ENCODE measurements at regions not wholly inside any gene's neighbourhood (a gene's known extent, or its start where the extent isn't known, plus 50 kb on each side); places are given as distances from the start of the nearest gene placed in this dataset.

- no peak overlapping the region for H3K4me3 ChIP-seq (ENCODE audit: low read length in 2 of 2)
- no peak overlapping the region for H3K9ac ChIP-seq (ENCODE audit: low read length in 2 of 2)
- no peaks in the 10 kb centered on the region for H3K4me1 ChIP-seq (ENCODE audit: control insufficient read depth, insufficient read depth, low read length)
- no peaks in the 10 kb centered on the region for H3K27me3 ChIP-seq (ENCODE audit: control insufficient read depth in 1 of 2, insufficient read depth in 2 of 2, low read length in 2 of 2)
- H3K27ac ChIP-seq (ENCODE audit: low read length): no peak overlapping the region
- no peaks in the 10 kb centered on the region for H3K36me3 ChIP-seq (ENCODE audit: control insufficient read depth in 2 of 2, insufficient read depth in 2 of 2, low read length in 2 of 2)
- no peaks in the 10 kb centered on the region for H3K9me3 ChIP-seq (ENCODE audit: control insufficient read depth in 2 of 2, low read length in 2 of 2)
Measured at GRCh38 chr5:120778491-120779484, 314.7 kb downstream of the PRR16 start.

GRCh38 chr5:120779674-120780073, 315.6 kb downstream of the PRR16 start:
- no peaks in the 10 kb centered on the region for H3K27me3 ChIP-seq (ENCODE audit: control insufficient read depth in 1 of 2, insufficient read depth in 2 of 2, low read length in 2 of 2)
- H3K27ac ChIP-seq (ENCODE audit: low read length): no peak overlapping the region
- no peak overlapping the region for H3K4me3 ChIP-seq (ENCODE audit: low read length in 2 of 2)
- no peaks in the 10 kb centered on the region for H3K4me1 ChIP-seq (ENCODE audit: control insufficient read depth, insufficient read depth, low read length)
- H3K36me3 ChIP-seq (ENCODE audit: control insufficient read depth in 2 of 2, insufficient read depth in 2 of 2, low read length in 2 of 2): no peaks in the 10 kb centered on the region
- no peak overlapping the region for H3K9ac ChIP-seq (ENCODE audit: low read length in 2 of 2)
- H3K9me3 ChIP-seq (ENCODE audit: control insufficient read depth in 2 of 2, low read length in 2 of 2): no peaks in the 10 kb centered on the region

- no peak overlapping the region for H3K27ac ChIP-seq (ENCODE audit: low read length)
- no peaks in the 10 kb centered on the region for H3K9me3 ChIP-seq (ENCODE audit: control insufficient read depth in 2 of 2, low read length in 2 of 2)
- H3K27me3 ChIP-seq (ENCODE audit: control insufficient read depth in 1 of 2, insufficient read depth in 2 of 2, low read length in 2 of 2): no peaks in the 10 kb centered on the region
- H3K4me3 ChIP-seq (ENCODE audit: low read length in 2 of 2): no peak overlapping the region
- H3K4me1 ChIP-seq (ENCODE audit: control insufficient read depth, insufficient read depth, low read length): no peaks in the 10 kb centered on the region
- no peaks in the 10 kb centered on the region for H3K36me3 ChIP-seq (ENCODE audit: control insufficient read depth in 2 of 2, insufficient read depth in 2 of 2, low read length in 2 of 2)
- H3K9ac ChIP-seq (ENCODE audit: low read length in 2 of 2): no peak overlapping the region
Measured at GRCh38 chr5:120788481-120788880, 324.4 kb downstream of the PRR16 start.

- no peaks in the 10 kb centered on the region for H3K9me3 ChIP-seq (ENCODE audit: control insufficient read depth in 2 of 2, low read length in 2 of 2)
- no peak overlapping the region for H3K27ac ChIP-seq (ENCODE audit: low read length)
- no peak overlapping the region for H3K4me3 ChIP-seq (ENCODE audit: low read length in 2 of 2)
- no peaks in the 10 kb centered on the region for H3K36me3 ChIP-seq (ENCODE audit: control insufficient read depth in 2 of 2, insufficient read depth in 2 of 2, low read length in 2 of 2)
- H3K4me1 ChIP-seq (ENCODE audit: control insufficient read depth, insufficient read depth, low read length): no peaks in the 10 kb centered on the region
- no peak overlapping the region for H3K9ac ChIP-seq (ENCODE audit: low read length in 2 of 2)
- H3K27me3 ChIP-seq (ENCODE audit: control insufficient read depth in 1 of 2, insufficient read depth in 2 of 2, low read length in 2 of 2): no peaks in the 10 kb centered on the region
Measured at GRCh38 chr5:120789918-120790317, 325.8 kb downstream of the PRR16 start.

- Histone ChIP-seq H3K27ac (ENCODE audit: low read length) (no peak overlapping the region), H3K4me1 (ENCODE audit: control insufficient read depth, insufficient read depth, low read length) (no peaks in the 10 kb centered on the region), H3K4me3 (ENCODE audit: low read length in 2 of 2) (no peak overlapping the region), H3K27me3 (ENCODE audit: control insufficient read depth in 1 of 2, insufficient read depth in 2 of 2, low read length in 2 of 2) (no peaks in the 10 kb centered on the region), H3K9ac (ENCODE audit: low read length in 2 of 2) (no peak overlapping the region), H3K36me3 (ENCODE audit: control insufficient read depth in 2 of 2, insufficient read depth in 2 of 2, low read length in 2 of 2) (no peaks in the 10 kb centered on the region), H3K9me3 (ENCODE audit: control insufficient read depth in 2 of 2, low read length in 2 of 2) (no peaks in the 10 kb centered on the region)
Measured at GRCh38 chr5:120790339-120790738, 326.2 kb downstream of the PRR16 start.

- H3K36me3 ChIP-seq (ENCODE audit: control insufficient read depth in 2 of 2, insufficient read depth in 2 of 2, low read length in 2 of 2): no peaks in the 10 kb centered on the region
- no peak overlapping the region for H3K9ac ChIP-seq (ENCODE audit: low read length in 2 of 2)
- H3K4me1 ChIP-seq (ENCODE audit: control insufficient read depth, insufficient read depth, low read length): no peaks in the 10 kb centered on the region
Measured at GRCh38 chr5:120792477-120792876, 328.4 kb downstream of the PRR16 start.

GRCh38 chr5:120794121-120794520, 330.0 kb downstream of the PRR16 start:
- Histone ChIP-seq H3K4me3 (ENCODE audit: low read length in 2 of 2) (no peak overlapping the region), H3K9ac (ENCODE audit: low read length in 2 of 2) (no peak overlapping the region), H3K27me3 (ENCODE audit: control insufficient read depth in 1 of 2, insufficient read depth in 2 of 2, low read length in 2 of 2) (no peaks in the 10 kb centered on the region), H3K9me3 (ENCODE audit: control insufficient read depth in 2 of 2, low read length in 2 of 2) (no peaks in the 10 kb centered on the region), H3K27ac (ENCODE audit: low read length) (no peak overlapping the region), H3K36me3 (ENCODE audit: control insufficient read depth in 2 of 2, insufficient read depth in 2 of 2, low read length in 2 of 2) (no peaks in the 10 kb centered on the region), H3K4me1 (ENCODE audit: control insufficient read depth, insufficient read depth, low read length) (no peaks in the 10 kb centered on the region)

More at GRCh38 chr5:120792477-120792876, 328.4 kb downstream of the PRR16 start:
- Histone ChIP-seq H3K27me3 (ENCODE audit: control insufficient read depth in 1 of 2, insufficient read depth in 2 of 2, low read length in 2 of 2) (no peaks in the 10 kb centered on the region), H3K4me3 (ENCODE audit: low read length in 2 of 2) (no peak overlapping the region), H3K27ac (ENCODE audit: low read length) (no peak overlapping the region), H3K9me3 (ENCODE audit: control insufficient read depth in 2 of 2, low read length in 2 of 2) (no peaks in the 10 kb centered on the region)

- no peaks in the 10 kb centered on the region for H3K27me3 ChIP-seq (ENCODE audit: control insufficient read depth in 1 of 2, insufficient read depth in 2 of 2, low read length in 2 of 2)
- no peak overlapping the region for H3K9ac ChIP-seq (ENCODE audit: low read length in 2 of 2)
- no peaks in the 10 kb centered on the region for H3K36me3 ChIP-seq (ENCODE audit: control insufficient read depth in 2 of 2, insufficient read depth in 2 of 2, low read length in 2 of 2)
- no peak overlapping the region for H3K4me3 ChIP-seq (ENCODE audit: low read length in 2 of 2)
- H3K4me1 ChIP-seq (ENCODE audit: control insufficient read depth, insufficient read depth, low read length): no peaks in the 10 kb centered on the region
- H3K27ac ChIP-seq (ENCODE audit: low read length): no peak overlapping the region
- no peaks in the 10 kb centered on the region for H3K9me3 ChIP-seq (ENCODE audit: control insufficient read depth in 2 of 2, low read length in 2 of 2)
Measured at GRCh38 chr5:120803282-120803681, 339.2 kb downstream of the PRR16 start.

GRCh38 chr5:120805131-120805530, 341.0 kb downstream of the PRR16 start:
- Histone ChIP-seq H3K9me3 (ENCODE audit: control insufficient read depth in 2 of 2, low read length in 2 of 2) (no peaks in the 10 kb centered on the region), H3K27me3 (ENCODE audit: control insufficient read depth in 1 of 2, insufficient read depth in 2 of 2, low read length in 2 of 2) (no peaks in the 10 kb centered on the region), H3K27ac (ENCODE audit: low read length) (no peak overlapping the region), H3K4me1 (ENCODE audit: control insufficient read depth, insufficient read depth, low read length) (no peaks in the 10 kb centered on the region), H3K4me3 (ENCODE audit: low read length in 2 of 2) (no peak overlapping the region), H3K36me3 (ENCODE audit: control insufficient read depth in 2 of 2, insufficient read depth in 2 of 2, low read length in 2 of 2) (no peaks in the 10 kb centered on the region), H3K9ac (ENCODE audit: low read length in 2 of 2) (no peak overlapping the region)

- Histone ChIP-seq H3K9me3 (ENCODE audit: control insufficient read depth in 2 of 2, low read length in 2 of 2) (no peaks in the 10 kb centered on the region), H3K36me3 (ENCODE audit: control insufficient read depth in 2 of 2, insufficient read depth in 2 of 2, low read length in 2 of 2) (no peaks in the 10 kb centered on the region), H3K27ac (ENCODE audit: low read length) (no peak overlapping the region), H3K9ac (ENCODE audit: low read length in 2 of 2) (no peak overlapping the region), H3K4me1 (ENCODE audit: control insufficient read depth, insufficient read depth, low read length) (no peaks in the 10 kb centered on the region), H3K27me3 (ENCODE audit: control insufficient read depth in 1 of 2, insufficient read depth in 2 of 2, low read length in 2 of 2) (no peaks in the 10 kb centered on the region), H3K4me3 (ENCODE audit: low read length in 2 of 2) (no peak overlapping the region)
Measured at GRCh38 chr5:120806202-120806601, 342.1 kb downstream of the PRR16 start.

GRCh38 chr5:120808135-120808534, 344.0 kb downstream of the PRR16 start:
- no peaks in the 10 kb centered on the region for H3K4me1 ChIP-seq (ENCODE audit: control insufficient read depth, insufficient read depth, low read length)
- H3K36me3 ChIP-seq (ENCODE audit: control insufficient read depth in 2 of 2, insufficient read depth in 2 of 2, low read length in 2 of 2): no peaks in the 10 kb centered on the region
- no peak overlapping the region for H3K4me3 ChIP-seq (ENCODE audit: low read length in 2 of 2)
- no peaks in the 10 kb centered on the region for H3K9me3 ChIP-seq (ENCODE audit: control insufficient read depth in 2 of 2, low read length in 2 of 2)
- no peak overlapping the region for H3K27ac ChIP-seq (ENCODE audit: low read length)
- no peak overlapping the region for H3K9ac ChIP-seq (ENCODE audit: low read length in 2 of 2)
- no peaks in the 10 kb centered on the region for H3K27me3 ChIP-seq (ENCODE audit: control insufficient read depth in 1 of 2, insufficient read depth in 2 of 2, low read length in 2 of 2)
